AG04449 (cell line): ENCODE measurements at regions not wholly inside any gene's neighbourhood (a gene's known extent, or its start where the extent isn't known, plus 50 kb on each side); places are given as distances from the start of the nearest gene placed in this dataset.
"Not testable (repeated sequence)": the region's sequence is repeated elsewhere in the genome, so short reads cannot be mapped to it uniquely, and the experiment has no call there.

Experiments
- CTCF ChIA-PET: fragments of 350-600 bp; formaldehyde crosslinking; extraction: SDS; loops from one replicate; lab custom pipeline; 2021; ENCODE audit warnings: antibody characterized with exemption; lab: Yijun Ruan, JAX
- POLR2A ChIA-PET: fragments of 400-600, 350-600 bp; formaldehyde crosslinking; extraction: SDS; loops from one replicate; lab custom pipeline; 2020; ENCODE audit warnings: antibody characterized with exemption, inconsistent platforms; lab: Yijun Ruan, JAX
- DNase-seq: peaks from one replicate; pipeline ENCODE4 v3.0.0-alpha.2; 2010; ENCODE audit warnings: low read depth, low spot score
- H3K4me3 ChIP-seq: 2 replicates; pipeline ENCODE4 v1.5.1; 2011; ENCODE audit warnings: low read depth, mild to moderate bottlenecking, control low read depth, low read length

DNA sequence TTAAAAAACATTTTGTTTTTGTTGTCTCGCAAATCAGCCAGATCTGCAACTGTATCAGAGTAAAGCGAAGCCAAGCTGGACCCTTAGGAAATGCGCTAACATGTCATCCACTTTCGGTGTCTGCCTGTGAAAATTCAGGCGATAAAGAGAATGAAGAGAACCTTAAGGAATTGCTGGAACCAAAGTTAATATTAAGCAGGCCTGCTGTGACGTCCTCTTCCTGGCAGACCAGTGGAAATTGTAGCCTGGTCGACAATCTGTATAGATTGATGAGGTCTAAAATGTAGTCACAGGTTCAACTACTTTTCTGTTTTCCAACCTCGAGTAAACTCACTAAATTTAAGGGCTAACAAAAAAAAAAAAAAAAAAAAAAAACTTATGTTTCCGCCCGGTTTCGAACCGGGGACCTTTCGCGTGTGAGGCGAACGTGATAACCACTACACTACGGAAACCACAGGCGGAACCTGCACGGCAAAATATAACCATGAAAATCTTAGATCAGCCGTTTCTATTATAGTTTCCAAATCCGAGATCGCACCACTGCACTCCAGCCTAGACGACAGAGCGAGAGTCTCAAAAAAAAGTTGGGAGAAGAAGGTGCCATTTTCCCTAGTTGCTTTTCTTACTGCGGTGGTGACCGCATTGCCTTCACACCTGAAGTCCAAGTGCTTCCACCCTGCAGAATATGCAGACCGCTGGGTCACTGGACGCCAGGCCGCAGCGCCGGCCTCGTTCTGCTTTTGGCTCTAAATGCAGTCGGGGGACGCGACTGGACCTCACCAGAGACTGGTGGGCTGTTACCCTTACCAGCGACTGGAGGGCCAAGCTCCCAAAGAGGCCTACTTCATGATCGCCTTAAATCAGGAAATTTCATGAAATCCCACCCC, 131.0 kb downstream of the PPIAL4A start:
- POLR2A ChIA-PET, DNase-seq, CTCF ChIA-PET: not testable (repeated sequence)
- H3K4me3 ChIP-seq = peak overlapping the region; percentile 42

DNA sequence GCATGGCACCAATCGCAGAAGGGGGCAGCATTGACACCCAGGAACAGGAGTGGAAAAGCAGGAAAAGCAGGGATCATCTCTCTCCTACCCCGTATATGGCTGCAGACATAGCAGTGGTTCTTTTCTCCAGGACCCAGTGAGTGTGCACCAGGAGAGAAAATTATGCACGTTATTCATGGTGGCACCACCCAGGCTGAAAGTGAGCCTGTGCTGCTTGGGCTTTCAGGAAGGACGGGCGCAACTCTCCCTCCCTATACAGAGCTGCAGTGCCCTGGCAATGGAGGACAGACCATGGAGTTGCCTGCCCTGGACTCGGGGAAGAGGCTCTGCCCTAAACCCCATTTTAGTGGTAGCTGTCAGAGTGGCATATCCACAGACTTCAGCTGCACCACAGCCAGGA, 132.1 kb downstream of the PPIAL4A start:
- H3K4me3 ChIP-seq, POLR2A ChIA-PET, DNase-seq, CTCF ChIA-PET: not testable (repeated sequence)

DNA sequence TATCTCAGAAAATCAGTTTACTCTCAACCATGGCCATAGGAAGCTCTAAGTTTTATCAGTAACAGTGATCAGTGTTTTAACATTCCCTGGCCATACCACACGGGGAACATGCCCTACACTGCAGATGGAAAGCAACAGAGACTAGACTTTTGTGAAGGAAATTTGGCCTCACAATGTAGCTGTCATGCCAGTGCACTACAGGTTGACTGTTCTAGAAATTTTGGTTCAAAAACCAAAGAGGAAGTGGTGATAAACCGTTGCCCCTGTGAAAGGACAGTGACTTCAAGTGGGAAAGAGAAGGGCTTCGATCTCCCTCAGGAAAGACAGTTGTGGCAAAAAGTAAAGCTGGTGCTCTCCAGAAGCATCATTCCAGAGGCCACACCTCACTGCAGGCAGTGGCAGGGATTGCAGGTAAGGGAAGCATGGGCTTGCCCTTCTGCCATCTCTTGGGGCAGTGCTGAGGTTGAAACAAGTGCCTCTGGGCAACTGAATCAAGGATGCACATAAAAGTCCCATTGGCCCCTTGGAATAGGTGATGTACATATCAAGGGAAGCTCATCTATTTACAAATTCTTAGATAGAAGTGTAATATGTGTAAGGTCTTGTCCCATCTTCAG, 143.4 kb downstream of the PPIAL4A start:
- H3K4me3 ChIP-seq, DNase-seq, POLR2A ChIA-PET, CTCF ChIA-PET: not testable (repeated sequence)

DNA sequence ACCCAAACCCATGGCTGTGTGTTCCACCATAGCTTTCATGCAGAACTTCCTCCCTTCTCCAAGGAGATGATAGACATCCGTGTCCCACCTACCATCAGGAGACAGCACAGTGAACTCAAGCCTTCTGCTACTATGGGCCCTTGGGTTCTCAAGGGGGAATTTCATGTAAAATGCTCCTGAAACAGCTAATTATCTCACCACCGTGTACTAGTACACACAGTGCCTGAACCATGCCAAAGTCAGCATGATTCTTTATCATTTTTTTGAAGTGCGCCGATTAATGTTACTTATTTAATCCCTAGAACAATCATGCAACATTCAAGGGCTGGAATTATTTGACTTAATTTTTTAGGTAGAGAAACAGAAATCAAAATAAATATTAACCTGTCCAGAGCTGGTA, 147.2 kb downstream of the PPIAL4A start:
- H3K4me3 ChIP-seq, CTCF ChIA-PET, POLR2A ChIA-PET, DNase-seq: not testable (repeated sequence)

DNA sequence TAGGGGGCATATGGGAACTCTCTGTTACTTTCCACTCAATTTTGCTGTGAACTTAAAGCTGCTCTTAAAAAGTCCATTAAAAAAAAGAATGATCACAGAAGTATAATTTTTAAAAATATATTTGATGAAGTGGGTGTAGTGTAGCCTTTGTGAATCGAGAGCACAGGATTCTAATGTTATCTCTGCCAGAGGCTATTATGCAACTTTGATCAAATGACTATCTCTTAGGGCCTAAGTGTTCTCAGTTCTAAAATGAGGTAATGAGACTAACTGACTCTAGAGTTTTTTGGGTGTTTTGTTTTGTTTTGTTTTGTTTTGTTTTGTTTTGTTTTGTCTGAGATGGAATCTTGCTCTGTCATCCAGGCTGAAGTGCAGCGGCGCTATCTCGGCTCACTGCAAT, 143.2 kb downstream of the FAM72B start:
- POLR2A ChIA-PET, DNase-seq, CTCF ChIA-PET: not testable (repeated sequence)

DNA sequence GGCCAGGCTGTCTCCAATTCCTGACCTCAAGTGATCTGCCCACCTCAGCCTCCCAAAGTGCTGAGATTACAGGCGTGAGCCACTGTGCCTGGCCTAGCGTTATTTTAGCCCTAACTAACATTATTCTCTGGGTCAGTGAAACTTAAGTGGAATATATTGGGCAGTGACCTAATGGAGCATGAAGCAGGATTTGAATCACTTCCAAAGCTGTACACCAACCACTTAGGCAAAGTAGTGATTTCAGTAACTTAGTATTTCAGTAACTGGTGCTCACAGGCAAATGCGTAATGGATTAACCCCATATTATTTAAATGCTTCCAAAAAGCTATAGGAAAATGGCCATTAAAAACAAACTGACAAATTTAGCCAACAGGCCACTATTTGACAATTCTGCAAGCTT, 142.6 kb downstream of the FAM72B start:
- POLR2A ChIA-PET = not testable (repeated sequence)

More for the DNA sequence above, 143.2 kb downstream of the FAM72B start:
- not testable (repeated sequence) for H3K4me3 ChIP-seq

DNA sequence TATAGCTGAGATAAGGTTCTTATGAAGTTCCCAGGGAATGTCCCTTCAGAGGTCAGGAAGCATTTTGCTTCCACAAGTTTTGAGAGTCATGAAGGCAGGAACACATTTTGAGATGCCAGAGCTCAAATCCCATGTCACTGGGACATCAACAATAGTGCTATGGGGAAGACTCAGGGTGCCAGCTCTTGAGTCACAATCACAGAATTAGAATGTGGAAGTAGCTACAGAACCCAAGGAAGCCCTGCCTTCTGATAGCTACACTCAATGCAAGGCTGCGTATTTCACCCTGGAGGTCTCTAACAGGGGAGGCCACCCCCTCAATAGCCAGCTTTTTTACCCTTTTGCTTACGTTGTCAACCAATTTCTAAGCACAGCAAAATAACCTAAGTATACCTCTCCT, 141.3 kb downstream of the FAM72B start:
- H3K4me3 ChIP-seq, POLR2A ChIA-PET, DNase-seq, CTCF ChIA-PET: not testable (repeated sequence)

More for the DNA sequence above, 142.6 kb downstream of the FAM72B start:
- H3K4me3 ChIP-seq, CTCF ChIA-PET, DNase-seq: not testable (repeated sequence)

DNA sequence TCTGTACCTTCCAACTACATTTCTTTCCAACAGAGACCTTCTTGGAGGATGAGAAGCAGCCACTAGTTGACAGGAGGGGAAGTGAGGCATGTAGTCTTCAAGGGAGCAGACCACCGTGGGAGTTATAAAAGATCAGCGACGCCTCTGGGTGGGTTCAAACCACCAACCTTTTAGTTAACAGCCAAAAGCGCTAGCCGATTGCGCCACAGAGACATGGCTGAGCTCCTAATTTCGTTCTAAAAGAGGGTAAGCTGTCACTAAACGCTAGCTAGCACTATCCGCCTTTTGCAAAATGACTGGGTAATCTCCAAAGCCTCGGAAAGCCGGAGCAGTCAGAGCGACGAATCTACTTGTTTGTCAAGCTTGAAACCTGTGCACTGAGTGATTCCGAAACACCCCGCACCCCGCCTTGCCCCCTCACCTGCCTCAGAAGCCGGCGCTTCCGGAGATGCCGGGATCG, 135.8 kb downstream of the FAM72B start:
- CTCF ChIA-PET, DNase-seq, POLR2A ChIA-PET, H3K4me3 ChIP-seq: not testable (repeated sequence)

DNA sequence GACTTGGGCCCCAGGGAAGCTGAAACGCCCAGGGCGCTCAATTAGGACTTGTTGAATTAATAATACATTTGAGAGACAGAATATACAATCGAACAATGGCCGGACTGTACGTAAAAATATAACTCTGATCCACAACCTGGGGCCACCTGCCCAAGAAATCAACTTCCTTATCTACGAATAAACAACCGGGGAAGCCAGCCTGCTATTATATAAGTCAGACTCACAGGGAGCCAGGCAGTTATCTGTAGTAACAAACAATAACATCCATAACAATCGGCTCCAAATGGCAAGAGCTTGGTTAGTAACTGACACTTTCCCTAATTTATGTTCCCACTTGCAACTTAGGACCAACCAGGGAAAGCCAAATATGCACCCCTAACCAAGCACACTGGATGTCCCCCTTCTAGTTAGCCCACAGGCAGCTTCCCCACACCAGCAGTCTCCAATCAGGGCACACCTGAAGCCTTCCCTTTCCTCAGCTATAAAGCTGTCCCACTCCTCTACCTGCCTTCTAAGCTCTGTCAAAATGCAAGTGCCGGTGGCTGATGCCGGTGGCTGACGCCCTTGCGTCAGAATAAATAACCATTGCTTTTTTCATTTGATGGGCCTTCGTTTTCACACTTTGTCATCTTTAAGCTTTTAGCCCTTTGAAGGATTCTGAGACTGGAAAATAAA, 135.2 kb downstream of the FAM72B start:
- H3K4me3 ChIP-seq, CTCF ChIA-PET, DNase-seq, POLR2A ChIA-PET: not testable (repeated sequence)

DNA sequence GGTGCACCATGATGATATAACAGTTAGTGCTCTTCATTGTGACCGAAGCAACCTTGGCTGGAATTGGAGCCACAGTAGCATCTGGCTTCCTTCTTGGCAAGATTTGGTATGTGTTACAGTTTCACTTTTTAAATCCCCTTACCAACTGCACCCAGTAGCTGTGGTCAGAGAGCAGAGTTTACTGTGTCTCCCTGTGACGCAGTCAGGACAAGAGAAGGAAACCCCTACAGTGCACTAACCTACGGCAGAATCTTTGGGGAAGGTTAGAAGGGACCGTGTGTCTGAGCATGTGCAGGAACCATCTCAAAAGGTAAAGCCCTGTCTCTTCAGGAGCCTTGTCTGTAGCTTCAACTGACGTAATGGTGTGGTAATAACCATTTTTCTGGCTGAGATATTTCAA, 134.0 kb downstream of the FAM72B start:
- POLR2A ChIA-PET, CTCF ChIA-PET, DNase-seq, H3K4me3 ChIP-seq: not testable (repeated sequence)

DNA sequence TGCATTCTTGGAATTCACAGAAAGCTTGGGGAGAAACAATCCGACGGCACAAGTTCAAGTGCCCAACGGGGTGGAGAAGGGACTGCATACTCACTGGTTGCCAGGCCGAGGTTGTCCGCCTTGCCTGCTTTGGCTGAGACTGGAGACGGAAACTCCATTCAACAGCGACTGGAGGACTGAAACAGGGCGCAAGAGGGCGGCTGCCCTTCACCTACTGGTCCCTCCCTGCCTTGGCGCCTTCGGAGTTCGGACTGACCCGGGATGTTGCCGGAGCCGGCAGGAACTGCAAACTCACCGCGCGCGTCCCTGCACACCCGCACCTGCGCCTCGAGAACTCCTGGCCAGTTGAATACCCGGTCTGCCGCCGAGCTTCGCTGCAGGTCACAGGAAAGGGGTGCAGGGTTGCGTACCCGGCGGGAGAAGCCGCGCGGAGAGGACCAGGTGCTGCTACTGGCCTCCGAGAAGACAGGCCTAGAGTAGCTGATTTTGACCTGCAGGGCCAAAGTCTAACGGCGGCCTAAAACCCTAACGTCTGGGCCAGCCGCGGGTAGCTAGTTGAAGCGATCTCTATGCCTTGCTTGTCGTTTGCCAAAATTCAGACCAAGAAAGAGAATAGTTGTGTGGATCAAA, 132.9 kb downstream of the FAM72B start:
- POLR2A ChIA-PET, H3K4me3 ChIP-seq, CTCF ChIA-PET, DNase-seq: not testable (repeated sequence)

DNA sequence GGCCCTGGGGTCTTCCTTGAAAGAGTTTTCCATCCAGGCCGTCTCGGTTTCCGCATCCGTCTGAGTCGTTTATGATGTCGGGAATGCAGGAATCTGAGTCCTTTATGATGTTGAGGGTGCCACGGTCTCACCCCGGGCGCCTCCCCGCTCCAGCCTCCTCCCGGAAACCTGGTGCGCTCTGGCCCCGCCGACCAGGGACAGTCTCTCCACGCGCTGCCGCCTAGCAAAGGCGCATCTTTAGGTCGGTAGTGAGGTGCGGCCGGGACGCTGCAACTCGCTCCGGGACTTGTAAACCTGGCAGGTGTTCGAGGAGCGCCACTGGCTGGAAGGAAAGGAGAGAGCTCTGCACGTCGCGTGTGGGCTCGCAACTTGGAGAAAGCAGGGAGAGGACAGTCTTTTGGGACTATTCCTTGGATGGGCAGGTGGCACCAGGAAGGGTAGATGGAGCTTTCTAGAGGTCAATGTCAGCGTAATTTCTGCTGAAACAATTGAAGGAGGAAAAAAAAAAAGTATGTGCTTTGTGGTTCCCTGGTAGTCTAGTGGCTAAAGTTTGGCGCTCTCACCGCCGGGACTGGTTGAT, 132.0 kb downstream of the FAM72B start:
- DNase-seq, H3K4me3 ChIP-seq, CTCF ChIA-PET: not testable (repeated sequence)

DNA sequence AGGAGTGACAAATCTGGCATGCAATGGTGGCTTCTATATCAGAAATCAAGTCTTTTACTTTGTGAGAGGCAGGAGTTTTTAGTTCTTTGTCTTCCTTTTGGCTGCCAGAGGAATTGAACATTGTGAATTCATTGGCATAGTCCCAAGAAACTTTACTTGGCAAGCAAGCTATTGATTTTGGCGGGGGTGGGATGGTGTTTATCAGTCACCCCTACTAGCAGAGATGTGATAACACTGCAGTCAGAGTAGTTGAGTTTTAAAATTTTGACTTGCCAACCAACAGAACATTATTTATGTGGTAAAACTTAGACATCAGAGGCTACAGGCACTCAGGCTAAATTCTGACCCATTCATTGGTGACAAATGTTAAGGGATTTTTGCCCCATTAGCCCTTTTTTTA, 129.2 kb downstream of the FAM72B start:
- DNase-seq, H3K4me3 ChIP-seq, POLR2A ChIA-PET, CTCF ChIA-PET: not testable (repeated sequence)

More for the DNA sequence above, 132.0 kb downstream of the FAM72B start:
- POLR2A ChIA-PET = not testable (repeated sequence)

DNA sequence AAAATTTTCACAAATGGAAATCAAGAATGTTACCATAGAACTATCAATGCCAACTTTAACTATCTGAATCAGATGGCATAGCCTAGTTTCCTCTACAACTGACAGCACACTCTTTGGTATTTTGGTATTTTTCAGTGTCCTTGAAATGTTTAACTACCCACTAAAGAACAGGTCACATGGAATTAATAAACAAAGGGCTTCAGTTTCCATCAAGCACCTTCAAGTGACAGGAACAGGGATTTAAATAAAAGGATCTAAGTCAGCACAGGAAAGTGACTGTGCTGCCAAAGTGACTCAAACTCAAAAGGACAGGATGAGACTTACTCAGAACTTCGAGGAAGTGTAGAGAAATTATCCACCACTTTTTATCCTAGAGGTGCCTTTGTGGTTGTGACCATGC, 117.2 kb downstream of the FAM72B start:
- CTCF ChIA-PET, POLR2A ChIA-PET, H3K4me3 ChIP-seq, DNase-seq: not testable (repeated sequence)

DNA sequence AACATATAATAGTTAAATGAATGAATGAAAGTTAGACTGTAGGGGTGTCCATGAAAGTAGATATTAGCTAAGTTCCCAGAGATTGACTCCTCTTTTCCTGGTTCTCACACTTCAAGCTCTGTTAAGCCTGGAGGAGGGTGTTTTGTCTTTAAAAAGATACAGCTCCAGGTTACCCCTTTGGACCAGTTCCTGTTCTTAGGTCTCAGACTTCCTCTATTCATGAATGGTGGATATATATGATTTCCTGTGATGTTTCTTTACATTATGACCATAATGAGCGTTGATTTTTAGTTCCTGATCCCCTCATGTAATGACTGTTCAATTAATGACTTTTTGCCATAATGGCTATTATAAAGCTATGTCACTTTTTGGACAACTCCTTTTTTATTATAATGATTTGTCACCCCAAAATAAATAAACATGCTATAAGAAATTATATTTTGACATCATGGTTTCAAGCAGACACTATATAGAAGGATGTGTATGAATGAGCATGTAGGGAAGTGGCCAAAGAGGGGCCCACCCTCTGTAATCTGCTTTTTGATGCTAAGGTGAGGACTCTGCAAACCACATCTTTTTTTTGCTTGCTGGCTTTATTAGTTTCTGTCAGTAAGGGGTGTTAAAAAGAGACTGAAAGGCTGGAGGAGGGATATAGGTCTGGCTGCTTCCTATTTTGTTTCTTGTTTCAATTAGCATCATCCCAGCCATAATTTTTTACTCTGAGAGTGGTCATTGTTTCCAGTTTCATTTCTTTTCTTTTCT, 115.2 kb downstream of the FAM72B start:
- DNase-seq, H3K4me3 ChIP-seq, CTCF ChIA-PET, POLR2A ChIA-PET: not testable (repeated sequence)
